HepG2 (cell line): ENCODE measurements at regions not wholly inside any gene's neighbourhood (a gene's known extent, or its start where the extent isn't known, plus 50 kb on each side); places are given as distances from the start of the nearest gene placed in this dataset.

Experiments
- ELF3 ChIP-seq: IDR thresholded peaks from 2 replicates; pipeline ENCODE4 v1.6.1; 2016; ENCODE audit warnings: missing genetic modification reagents, missing compliant biosample characterization
- FOXC1 ChIP-seq: sonication (generic); formaldehyde crosslinking; IDR thresholded peaks from 2 replicates; pipeline ENCODE4 v1.8.0; 2022; ENCODE audit warnings: mild to moderate bottlenecking, missing genetic modification reagents, borderline replicate concordance
- ISL2 ChIP-seq: sonication (generic); formaldehyde crosslinking; IDR thresholded peaks from 2 replicates; pipeline ENCODE4 v1.5.0; 2020; ENCODE audit warnings: missing genetic modification reagents
- KAT2B ChIP-seq: fragments of 150-350 bp; IDR thresholded peaks from 2 replicates; pipeline ENCODE4 v1.6.1; 2014; ENCODE audit warnings: low read depth, low read length, borderline replicate concordance
- NCOA2 ChIP-seq: sonication (generic); formaldehyde crosslinking; IDR thresholded peaks from 2 replicates; pipeline ENCODE4 v1.8.0; 2022; ENCODE audit warnings: inconsistent platforms
- SMC3 ChIP-seq: IDR thresholded peaks from 2 replicates; pipeline ENCODE4 v1.6.1; 2011; ENCODE audit warnings: low read length, improper control_type of control experiment
- SP2 ChIP-seq: sonication (generic); formaldehyde crosslinking; IDR thresholded peaks from 2 replicates; pipeline ENCODE4 v1.5.1; 2020; ENCODE audit warnings: mild to moderate bottlenecking, missing genetic modification reagents
- SP5 ChIP-seq: IDR thresholded peaks from 2 replicates; pipeline ENCODE4 v1.6.1; 2016; ENCODE audit warnings: low read depth, borderline replicate concordance
- STAG1 ChIP-seq: sonication (generic); formaldehyde crosslinking; IDR thresholded peaks from 2 replicates; pipeline ENCODE4 v1.4.0; 2020; ENCODE audit warnings: missing genetic modification reagents
- ZNF292 ChIP-seq: sonication (generic); formaldehyde crosslinking; IDR thresholded peaks from 2 replicates; pipeline ENCODE4 v1.8.1; 2022; ENCODE audit warnings: mild to moderate bottlenecking, low read depth, missing genetic modification reagents, borderline replicate concordance
- ZNF34 ChIP-seq: sonication (generic); formaldehyde crosslinking; IDR thresholded peaks from 2 replicates; pipeline ENCODE4 v1.4.0; 2020; ENCODE audit warnings: mild to moderate bottlenecking, missing genetic modification reagents, borderline replicate concordance
- ZNF383 ChIP-seq: sonication (generic); formaldehyde crosslinking; IDR thresholded peaks from 2 replicates; pipeline ENCODE4 v1.4.0; 2020; ENCODE audit warnings: missing genetic modification reagents, mild to moderate bottlenecking, borderline replicate concordance
- ZNF572 ChIP-seq: sonication (generic); formaldehyde crosslinking; IDR thresholded peaks from 2 replicates; pipeline ENCODE4 v1.5.1; 2020; ENCODE audit warnings: mild to moderate bottlenecking, missing genetic modification reagents
- TF ChIP-seq, protein P1 (sequence below): sonication (generic); formaldehyde crosslinking; IDR thresholded peaks from 2 replicates; pipeline ENCODE4 v1.4.0; 2020; ENCODE audit warnings: missing genetic modification reagents, borderline replicate concordance
- TF ChIP-seq, protein P2 (sequence below): IDR thresholded peaks from 2 replicates; pipeline ENCODE4 v1.6.1; 2016; ENCODE audit warnings: mild to moderate bottlenecking
- TF ChIP-seq, protein P3 (sequence below): sonication (generic); formaldehyde crosslinking; IDR thresholded peaks from 2 replicates; pipeline ENCODE4 v1.5.0; 2020; ENCODE audit warnings: mild to moderate bottlenecking, missing genetic modification reagents
- TF ChIP-seq, protein P4 (sequence below): sonication (generic); formaldehyde crosslinking; IDR thresholded peaks from 2 replicates; pipeline ENCODE4 v1.8.0; 2022; ENCODE audit warnings: low read depth, missing genetic modification reagents
- TF ChIP-seq, protein P5 (sequence below): sonication (generic); formaldehyde crosslinking; IDR thresholded peaks from 2 replicates; pipeline ENCODE4 v1.4.0; 2020; ENCODE audit warnings: missing genetic modification reagents

DNA sequence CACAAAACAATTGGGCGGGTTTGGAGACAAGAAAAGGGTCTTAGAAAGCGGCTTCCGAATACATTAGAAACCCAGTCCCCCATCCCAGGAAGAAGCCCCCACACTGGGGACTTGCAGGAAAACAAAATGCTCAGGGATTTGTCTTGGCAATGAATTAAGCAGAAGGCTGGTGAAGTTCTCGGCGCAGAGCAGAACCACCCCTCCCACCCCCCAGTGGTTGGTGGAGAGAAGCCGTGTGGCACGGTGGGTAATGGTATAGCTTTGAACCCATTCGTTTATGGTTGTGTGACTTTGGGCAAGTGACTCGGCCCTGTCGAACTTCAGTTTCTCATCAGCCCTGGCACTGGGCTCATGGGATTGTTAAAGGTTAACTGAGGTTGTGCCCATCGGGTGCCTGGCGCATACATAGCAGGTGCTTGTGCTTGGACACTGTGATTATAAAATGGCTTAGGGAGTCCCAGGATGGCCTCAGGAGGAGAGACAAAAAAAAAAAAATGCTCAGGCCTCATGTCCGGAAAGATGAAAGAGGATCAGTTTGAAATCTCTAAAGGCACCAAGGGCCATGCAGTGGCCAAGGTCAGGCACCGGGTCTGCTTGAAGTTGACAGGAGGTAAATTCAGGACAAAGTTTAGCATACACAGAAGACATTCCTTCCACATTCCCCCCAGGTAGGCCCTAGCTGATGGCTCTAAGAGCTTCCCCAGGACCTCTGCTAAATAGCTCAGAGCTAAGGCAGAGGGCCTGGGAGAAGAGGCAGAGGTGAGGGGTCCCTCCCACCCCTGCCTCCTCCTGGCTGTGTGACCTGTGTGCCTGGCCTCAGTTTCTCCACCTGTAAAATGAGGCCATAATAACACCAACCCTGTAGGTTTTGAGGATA is 120.1 kb upstream of the PTPN1 start (continued):
- TF ChIP-seq ZNF292 (CRISPR knock-in tag), result peak; percentile 89
- peak; percentile 52; the same call in 1 of the 2 replicates for TF ChIP-seq SMC3
- TF ChIP-seq, protein P1, sequence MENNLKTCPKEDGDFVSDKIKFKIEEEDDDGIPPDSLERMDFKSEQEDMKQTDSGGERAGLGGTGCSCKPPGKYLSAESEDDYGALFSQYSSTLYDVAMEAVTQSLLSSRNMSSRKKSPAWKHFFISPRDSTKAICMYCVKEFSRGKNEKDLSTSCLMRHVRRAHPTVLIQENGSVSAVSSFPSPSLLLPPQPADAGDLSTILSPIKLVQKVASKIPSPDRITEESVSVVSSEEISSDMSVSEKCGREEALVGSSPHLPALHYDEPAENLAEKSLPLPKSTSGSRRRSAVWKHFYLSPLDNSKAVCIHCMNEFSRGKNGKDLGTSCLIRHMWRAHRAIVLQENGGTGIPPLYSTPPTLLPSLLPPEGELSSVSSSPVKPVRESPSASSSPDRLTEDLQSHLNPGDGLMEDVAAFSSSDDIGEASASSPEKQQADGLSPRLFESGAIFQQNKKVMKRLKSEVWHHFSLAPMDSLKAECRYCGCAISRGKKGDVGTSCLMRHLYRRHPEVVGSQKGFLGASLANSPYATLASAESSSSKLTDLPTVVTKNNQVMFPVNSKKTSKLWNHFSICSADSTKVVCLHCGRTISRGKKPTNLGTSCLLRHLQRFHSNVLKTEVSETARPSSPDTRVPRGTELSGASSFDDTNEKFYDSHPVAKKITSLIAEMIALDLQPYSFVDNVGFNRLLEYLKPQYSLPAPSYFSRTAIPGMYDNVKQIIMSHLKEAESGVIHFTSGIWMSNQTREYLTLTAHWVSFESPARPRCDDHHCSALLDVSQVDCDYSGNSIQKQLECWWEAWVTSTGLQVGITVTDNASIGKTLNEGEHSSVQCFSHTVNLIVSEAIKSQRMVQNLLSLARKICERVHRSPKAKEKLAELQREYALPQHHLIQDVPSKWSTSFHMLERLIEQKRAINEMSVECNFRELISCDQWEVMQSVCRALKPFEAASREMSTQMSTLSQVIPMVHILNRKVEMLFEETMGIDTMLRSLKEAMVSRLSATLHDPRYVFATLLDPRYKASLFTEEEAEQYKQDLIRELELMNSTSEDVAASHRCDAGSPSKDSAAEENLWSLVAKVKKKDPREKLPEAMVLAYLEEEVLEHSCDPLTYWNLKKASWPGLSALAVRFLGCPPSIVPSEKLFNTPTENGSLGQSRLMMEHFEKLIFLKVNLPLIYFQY (CRISPR knock-in tag), result peak; percentile 70; the same call in 1 of the 2 replicates
- TF ChIP-seq FOXC1 (CRISPR knock-in tag), result no peak; the same call in none of the 2 replicates
- peak; percentile 56 for TF ChIP-seq STAG1 (CRISPR knock-in tag)
- TF ChIP-seq NCOA2 (CRISPR knock-in tag), result peak; percentile 100
- no peak for TF ChIP-seq ZNF383 (CRISPR knock-in tag)
- peak; percentile 96 for TF ChIP-seq ELF3
- TF ChIP-seq, protein P2, sequence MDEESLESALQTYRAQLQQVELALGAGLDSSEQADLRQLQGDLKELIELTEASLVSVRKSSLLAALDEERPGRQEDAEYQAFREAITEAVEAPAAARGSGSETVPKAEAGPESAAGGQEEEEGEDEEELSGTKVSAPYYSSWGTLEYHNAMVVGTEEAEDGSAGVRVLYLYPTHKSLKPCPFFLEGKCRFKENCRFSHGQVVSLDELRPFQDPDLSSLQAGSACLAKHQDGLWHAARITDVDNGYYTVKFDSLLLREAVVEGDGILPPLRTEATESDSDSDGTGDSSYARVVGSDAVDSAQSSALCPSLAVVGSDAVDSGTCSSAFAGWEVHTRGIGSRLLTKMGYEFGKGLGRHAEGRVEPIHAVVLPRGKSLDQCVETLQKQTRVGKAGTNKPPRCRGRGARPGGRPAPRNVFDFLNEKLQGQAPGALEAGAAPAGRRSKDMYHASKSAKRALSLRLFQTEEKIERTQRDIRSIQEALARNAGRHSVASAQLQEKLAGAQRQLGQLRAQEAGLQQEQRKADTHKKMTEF (CRISPR knock-in tag), result peak; percentile 99
- TF ChIP-seq ZNF34 (CRISPR knock-in tag), result 0 out of 2 replicates have a peak, but pooled peaks have one; percentile 74
- TF ChIP-seq, protein P3, sequence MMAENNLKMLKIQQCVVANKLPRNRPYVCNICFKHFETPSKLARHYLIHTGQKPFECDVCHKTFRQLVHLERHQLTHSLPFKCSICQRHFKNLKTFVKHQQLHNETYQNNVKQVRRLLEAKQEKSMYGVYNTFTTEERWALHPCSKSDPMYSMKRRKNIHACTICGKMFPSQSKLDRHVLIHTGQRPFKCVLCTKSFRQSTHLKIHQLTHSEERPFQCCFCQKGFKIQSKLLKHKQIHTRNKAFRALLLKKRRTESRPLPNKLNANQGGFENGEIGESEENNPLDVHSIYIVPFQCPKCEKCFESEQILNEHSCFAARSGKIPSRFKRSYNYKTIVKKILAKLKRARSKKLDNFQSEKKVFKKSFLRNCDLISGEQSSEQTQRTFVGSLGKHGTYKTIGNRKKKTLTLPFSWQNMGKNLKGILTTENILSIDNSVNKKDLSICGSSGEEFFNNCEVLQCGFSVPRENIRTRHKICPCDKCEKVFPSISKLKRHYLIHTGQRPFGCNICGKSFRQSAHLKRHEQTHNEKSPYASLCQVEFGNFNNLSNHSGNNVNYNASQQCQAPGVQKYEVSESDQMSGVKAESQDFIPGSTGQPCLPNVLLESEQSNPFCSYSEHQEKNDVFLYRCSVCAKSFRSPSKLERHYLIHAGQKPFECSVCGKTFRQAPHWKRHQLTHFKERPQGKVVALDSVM, result peak; percentile 2; the same call in 1 of the 2 replicates
- peak; percentile 99 for TF ChIP-seq ISL2
- TF ChIP-seq, protein P4, sequence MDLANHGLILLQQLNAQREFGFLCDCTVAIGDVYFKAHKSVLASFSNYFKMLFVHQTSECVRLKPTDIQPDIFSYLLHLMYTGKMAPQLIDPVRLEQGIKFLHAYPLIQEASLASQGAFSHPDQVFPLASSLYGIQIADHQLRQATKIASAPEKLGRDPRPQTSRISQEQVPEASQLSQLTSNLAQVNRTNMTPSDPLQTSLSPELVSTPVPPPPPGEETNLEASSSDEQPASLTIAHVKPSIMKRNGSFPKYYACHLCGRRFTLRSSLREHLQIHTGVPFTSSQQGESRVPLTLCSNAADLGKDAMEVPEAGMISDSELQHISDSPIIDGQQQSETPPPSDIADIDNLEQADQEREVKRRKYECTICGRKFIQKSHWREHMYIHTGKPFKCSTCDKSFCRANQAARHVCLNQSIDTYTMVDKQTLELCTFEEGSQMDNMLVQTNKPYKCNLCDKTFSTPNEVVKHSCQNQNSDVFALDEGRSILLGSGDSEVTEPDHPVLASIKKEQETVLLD (CRISPR knock-in tag), result 0 out of 2 replicates have a peak, but pooled peaks have one; percentile 15
- TF ChIP-seq ZNF572, result no peak
- TF ChIP-seq KAT2B, result no peak
- TF ChIP-seq, protein P5, sequence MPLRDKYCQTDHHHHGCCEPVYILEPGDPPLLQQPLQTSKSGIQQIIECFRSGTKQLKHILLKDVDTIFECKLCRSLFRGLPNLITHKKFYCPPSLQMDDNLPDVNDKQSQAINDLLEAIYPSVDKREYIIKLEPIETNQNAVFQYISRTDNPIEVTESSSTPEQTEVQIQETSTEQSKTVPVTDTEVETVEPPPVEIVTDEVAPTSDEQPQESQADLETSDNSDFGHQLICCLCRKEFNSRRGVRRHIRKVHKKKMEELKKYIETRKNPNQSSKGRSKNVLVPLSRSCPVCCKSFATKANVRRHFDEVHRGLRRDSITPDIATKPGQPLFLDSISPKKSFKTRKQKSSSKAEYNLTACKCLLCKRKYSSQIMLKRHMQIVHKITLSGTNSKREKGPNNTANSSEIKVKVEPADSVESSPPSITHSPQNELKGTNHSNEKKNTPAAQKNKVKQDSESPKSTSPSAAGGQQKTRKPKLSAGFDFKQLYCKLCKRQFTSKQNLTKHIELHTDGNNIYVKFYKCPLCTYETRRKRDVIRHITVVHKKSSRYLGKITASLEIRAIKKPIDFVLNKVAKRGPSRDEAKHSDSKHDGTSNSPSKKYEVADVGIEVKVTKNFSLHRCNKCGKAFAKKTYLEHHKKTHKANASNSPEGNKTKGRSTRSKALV (CRISPR knock-in tag), result peak; percentile 35; the same call in 1 of the 2 replicates
- TF ChIP-seq SP5 (CRISPR knock-in tag), result peak; percentile 96
- no peak for TF ChIP-seq SP2
